GM21526 (cell line): ENCODE measurements at regions not wholly inside any gene's neighbourhood (a gene's known extent, or its start where the extent isn't known, plus 50 kb on each side); places are given as distances from the start of the nearest gene placed in this dataset.

Source experiments
- ATAC-seq: cut with Tn5 transposase; IDR thresholded peaks from one replicate; pipeline ENCODE4 v1.9.1; 2021; ENCODE audit warnings: moderate library complexity; ENCODE audit not compliant: unreplicated experiment, low FRiP score

DNA sequence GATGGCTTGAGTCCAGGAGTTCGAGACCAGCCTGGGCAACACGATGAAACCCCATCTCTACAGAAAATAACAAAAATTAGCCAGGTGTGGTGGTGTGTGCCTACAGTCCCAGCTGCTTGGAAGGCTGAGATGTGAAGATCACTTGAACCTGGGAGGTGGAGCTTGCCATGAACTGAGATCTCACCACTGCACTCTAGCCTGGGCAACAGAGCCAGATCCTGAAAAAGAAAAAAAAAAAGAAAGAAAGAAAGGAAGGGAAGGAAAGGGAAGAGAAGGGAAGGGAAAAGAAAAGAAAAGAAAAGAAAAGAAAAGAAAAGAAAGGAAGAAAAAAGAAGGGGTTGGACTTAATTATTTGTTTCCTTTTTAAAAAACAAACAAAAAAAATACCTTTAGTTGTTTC lies 764.2 kb downstream of the IRX1 start:
- ATAC-seq = no peak

DNA sequence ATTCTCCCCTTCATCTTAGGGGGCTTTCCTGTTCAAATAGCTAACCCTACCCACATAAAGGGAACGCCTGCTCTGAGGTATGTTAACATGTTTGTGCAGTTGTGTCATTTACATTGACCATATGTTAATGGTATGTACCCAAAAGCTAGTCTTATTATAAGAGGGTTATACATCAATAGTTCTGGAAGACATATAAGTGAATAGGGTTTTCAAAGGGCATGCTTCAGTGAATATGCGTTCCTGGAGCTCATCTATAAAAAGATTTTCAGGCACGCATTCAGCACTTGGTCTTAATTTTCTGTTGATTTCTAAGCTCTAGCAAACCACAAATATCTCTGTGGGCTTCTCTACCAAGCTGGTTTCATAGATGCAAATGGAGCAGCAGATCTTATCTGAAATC lies 766.1 kb downstream of the IRX1 start:
- no peak for ATAC-seq

- no peak for ATAC-seq
Observed at GRCh38 chr5:4362411-4362810, 766.8 kb downstream of the IRX1 start.

GRCh38 chr5:4363045-4363444 lies 767.4 kb downstream of the IRX1 start:
- ATAC-seq = no peak

DNA sequence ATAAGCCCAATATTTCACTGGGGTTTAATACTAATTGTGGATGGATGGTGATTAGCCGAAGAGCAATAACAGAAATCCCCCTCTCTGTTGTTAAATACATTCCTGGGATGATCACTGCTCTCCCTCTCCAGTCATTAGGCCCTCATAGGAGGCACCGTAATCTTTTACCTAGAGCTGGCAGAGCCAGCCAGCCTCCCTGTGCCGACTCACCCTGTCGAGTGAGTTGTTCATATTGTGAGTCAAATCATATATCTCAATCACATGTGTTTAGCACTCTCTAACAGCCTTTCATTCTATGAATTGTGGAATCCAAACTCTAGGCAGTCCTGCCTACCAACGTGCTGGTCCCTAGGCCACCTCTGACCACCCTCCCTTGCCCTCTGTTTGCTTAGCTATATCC lies 771.0 kb downstream of the IRX1 start:
- no peak for ATAC-seq

- ATAC-seq = no peak
Observed at GRCh38 chr5:4370218-4370617, 769.9 kb upstream of the ADAMTS16 start.

DNA sequence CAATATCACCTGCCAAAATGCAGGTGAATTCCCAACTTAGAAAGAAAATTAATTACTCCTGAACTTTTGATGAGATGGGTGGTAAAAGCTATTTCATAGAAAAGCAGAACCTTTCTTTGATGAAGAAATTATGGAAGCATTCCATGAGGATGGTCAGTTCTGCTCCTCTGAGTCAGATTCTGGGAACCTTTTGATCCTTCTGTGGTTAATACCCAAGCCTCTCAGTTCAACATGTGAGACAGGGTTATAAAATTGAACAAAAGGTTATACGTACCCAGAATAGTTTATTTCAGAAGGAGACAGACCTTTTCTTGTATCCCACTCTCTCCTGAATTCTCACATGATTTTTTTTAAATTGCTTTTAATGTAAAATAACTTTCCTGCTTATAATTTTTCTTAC lies 767.6 kb upstream of the ADAMTS16 start:
- ATAC-seq = no peak

- ATAC-seq = no peak
Observed at GRCh38 chr5:4373051-4373820, 766.9 kb upstream of the ADAMTS16 start.

DNA sequence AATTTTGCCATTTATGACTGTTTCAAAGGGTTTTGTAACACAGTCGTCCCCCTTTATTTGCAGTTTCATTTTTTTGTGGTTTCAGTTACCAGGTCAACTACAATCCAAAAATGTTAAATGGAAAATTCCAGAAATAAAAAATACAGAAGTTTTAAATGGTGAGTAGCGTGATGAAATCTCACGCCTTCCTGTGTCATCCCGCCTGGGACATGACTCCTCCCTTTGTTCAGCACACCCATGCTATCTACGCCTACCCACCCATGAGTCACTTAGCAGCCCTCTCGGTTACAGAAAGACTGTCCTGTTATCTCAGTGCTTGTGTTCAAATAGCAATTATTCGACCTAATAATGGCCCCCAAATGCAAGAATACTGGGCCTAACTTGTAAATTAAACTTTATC lies 765.3 kb upstream of the ADAMTS16 start:
- no peak for ATAC-seq

DNA sequence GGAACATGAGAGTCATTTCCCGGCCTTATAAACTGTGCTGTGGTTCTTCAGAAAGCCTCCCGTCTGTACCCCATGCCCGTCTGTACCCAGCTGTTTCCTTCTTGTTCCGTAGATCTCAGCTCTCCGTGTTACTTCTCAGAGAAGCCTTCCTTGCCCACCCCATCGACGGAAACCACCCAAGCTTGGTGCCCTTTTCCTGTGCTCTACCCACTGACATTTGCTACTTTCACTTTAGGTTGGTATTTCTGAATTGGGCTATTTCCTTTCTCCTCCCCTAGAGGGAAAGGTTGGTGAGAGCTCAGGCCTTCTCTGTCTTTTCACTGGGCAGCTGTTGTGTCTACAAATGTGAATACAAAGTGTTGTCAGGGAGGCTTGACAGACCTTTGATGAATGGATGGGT lies 764.5 kb upstream of the ADAMTS16 start:
- no peak for ATAC-seq

DNA sequence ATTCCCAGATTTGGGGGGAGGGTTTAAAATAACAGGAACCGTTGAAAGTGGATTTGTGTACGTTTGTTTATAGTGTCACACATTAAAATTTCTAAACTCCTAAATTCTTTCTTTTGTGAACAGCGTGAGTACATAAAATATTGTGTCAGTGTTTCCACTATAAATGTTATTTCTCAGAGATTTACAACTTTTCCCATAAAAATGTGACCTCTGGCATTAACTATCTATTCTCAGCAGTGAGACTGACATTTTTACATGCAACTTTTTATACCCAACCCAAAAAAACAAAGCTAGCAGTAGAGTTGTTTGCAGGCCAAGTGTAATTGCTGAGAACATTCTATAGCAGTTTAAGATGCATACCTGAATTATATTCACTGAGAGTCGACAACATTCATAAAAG lies 757.0 kb upstream of the ADAMTS16 start:
- ATAC-seq = no peak

DNA sequence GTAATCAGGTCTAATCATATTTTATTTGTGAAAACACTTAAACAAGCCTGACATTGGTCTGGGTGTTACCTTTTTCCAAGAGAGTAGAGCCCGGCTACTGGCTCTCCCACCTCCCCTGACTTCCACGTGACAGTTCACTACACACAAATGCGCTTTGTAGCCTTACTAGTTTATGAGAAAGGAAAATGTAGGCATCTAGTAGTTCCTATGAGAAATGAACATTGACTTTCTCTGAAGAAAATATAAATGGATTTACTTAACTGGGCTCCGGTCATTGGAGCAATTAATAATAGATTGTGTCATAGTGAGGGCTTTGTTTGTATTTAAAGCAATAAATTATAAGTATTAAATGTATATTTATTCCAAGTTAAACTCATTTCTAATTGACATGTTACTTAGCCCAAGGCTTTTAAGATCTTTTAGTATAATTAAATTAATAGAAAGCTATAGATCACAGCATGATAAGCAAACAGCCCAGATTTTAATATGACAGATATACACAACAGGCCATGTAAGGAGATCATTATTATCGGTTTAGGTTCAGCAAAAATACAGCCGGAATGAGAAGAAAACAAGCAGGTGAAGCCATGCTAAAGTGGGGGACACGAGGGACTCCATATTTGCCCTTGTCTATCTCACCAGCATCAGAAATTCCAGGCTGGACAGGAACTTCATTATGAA lies 756.5 kb upstream of the ADAMTS16 start:
- no peak for ATAC-seq

DNA sequence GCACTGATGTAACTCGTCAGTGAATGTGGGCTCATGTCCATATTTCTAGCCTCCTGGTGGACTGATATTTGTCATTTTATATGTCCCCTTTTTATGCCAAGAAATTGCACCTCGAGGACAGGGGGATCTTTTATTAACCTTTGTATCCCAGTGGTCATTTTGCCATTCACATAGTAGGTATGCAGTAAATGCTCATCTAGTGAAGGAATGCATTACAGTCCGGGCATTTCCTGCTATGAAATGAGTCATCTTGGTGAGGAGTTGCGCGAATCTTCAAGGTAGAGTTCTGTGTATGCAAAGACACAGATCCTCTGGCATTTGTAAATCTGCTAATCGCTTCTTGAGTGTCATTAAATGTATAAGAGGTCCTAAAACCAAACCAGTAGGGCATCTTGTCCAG lies 755.5 kb upstream of the ADAMTS16 start:
- ATAC-seq = no peak

DNA sequence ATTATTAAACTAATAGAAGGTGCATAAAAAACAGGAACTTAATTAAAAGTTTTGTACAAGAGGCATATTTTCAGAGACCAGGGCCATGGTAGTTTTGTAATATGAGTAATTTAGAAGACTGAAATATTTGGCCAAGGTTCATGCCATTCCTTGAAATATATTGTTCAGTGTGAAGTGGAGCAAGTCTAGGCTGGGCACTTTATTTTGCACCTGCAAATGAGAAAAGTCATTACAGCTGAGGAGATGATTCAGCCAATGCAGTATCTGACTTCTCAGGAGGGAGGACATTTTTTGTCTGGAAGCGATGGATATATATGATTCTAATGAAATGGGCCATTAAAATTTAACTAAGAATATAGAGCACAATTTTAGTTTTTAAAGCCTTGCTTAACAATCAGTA lies 754.0 kb upstream of the ADAMTS16 start:
- no peak for ATAC-seq

DNA sequence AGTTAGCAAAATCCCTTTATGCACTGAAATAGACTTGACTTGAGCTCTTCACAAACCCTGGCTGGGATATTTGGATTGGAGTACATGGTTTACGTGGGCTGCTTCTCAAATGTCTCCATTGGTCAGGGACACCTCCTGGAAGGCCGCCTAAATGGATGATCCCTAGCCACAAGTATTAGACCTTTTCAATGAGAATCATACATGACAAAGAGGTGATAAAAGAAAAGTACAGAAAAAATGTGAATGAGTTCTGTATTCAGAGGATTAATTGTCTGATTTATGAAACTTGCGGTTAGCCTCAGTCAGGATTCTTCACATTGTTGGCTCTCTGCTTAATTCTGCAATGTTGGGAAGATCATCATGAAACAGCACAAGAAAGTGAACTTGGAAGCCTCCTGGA lies 752.8 kb upstream of the ADAMTS16 start:
- no peak for ATAC-seq

DNA sequence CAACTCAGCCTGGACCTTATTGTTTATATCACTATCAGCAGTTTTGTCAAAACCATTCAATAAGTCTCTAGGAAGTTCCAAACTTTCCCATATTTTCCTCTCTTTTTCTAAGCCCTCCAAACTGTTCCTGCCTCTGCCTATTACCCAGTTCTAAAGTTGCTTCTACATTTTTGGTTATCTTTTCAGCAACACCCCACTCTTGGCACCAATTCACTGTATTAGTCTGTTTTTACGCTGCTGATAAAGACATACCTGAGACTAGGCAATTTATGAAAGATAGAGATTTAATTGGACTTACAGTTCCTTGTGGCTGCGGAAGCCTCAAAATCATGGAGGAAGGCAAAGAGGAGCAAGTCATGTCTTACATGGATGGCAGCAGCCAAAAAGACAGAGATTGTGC lies 744.4 kb upstream of the ADAMTS16 start:
- no peak for ATAC-seq

DNA sequence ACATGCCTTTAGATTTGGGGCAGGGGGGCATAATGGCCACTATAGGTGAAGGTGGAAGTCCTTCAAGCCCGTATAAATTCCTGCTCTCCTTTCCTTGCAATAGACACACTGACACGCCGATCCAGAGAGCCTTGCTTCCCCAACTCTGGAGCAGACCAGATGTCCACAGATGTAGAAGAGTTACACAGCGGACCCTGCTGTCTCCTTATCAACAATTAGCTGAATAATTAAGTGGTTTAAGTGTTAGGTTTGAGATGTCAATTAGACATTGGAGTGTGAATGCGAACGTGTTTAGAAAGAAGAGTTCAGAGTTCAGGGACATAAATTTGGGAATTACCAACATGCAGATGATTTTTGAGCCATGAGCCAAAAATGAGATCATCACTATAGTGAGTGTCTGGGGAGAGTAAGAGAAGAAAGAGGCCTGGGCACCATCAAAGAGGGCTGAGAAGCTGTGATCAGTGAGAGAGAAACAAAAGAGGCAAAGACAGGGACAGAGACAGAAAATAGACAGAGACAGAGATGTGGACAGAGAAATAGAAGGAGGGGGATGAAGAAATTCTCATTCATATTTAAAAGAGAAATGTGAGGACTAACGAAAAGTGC lies 734.4 kb upstream of the ADAMTS16 start:
- ATAC-seq = no peak

GRCh38 chr5:4410151-4410550 lies 730.0 kb upstream of the ADAMTS16 start:
- ATAC-seq = no peak

- ATAC-seq = no peak
Observed at GRCh38 chr5:4411664-4412063, 728.5 kb upstream of the ADAMTS16 start.

- no peak for ATAC-seq
Observed at GRCh38 chr5:4413996-4414395, 726.1 kb upstream of the ADAMTS16 start.

- no peak for ATAC-seq
Observed at GRCh38 chr5:4418084-4418483, 722.0 kb upstream of the ADAMTS16 start.

DNA sequence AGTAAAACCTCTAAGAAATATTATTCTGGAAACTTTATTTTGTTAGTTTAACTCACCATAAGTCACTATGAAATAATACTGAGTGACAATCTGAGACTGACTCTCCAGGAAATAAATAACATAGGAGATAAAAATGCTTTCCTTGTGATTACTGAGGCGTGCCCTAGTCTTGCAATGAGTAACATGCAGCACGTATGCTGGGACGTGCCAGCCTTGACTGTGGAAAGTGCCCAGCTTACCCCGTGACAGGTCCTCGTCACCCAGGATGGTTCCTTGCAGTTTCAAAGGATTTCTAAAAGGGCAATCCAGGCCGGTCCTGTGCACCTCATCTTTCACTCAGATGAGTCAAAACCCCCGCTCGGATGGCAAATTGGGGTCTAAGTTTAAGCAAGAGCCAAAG lies 720.8 kb upstream of the ADAMTS16 start:
- no peak for ATAC-seq
